ENCODE measurements at regions not wholly inside any gene's neighbourhood (a gene's known extent, or its start where the extent isn't known, plus 50 kb on each side); places are given as distances from the start of the nearest gene placed in this dataset.

- no peak for TF ChIP-seq CBX3 (IDR thresholded peaks at IDR 0.05; ENCODE audit: borderline replicate concordance, low read depth)
These were observed 113.6 kb upstream of the COL5A2 start (continued) for GRCh38 chr2:189293164-189293563.

- in situ Hi-C loops (cut with MboI) (no loop called here), intact Hi-C loops (cut with micrococcal nuclease; ENCODE audit: unreplicated experiment) (no loop called here)
- no peak for FAIRE-seq
- no peak for ATAC-seq
- POLR2A ChIA-PET, result no interaction called here
- SMC1A ChIA-PET (ENCODE audit: uncharacterized antibody, unreplicated experiment), result no interaction called here
- no peak for DNase-seq (ENCODE audit: low read depth, low spot score)
- H3K27me3 ChIP-seq (replicated peaks in 1 of 2; ENCODE audit: control insufficient read depth in 2 of 2, insufficient read depth in 2 of 2, low read length in 1 of 2), result no peaks in the 10 kb centered on the region
- no peaks in the 10 kb centered on the region for H3K9me3 ChIP-seq (replicated peaks; ENCODE audit: control insufficient read depth, insufficient read depth, low read length)
- no TSS peak for BruUV-seq (replicated peaks)
- H3K4me1 ChIP-seq (ENCODE audit: control insufficient read depth, insufficient read depth, low read length), result no peaks in the 10 kb centered on the region
- H3K27ac ChIP-seq (ENCODE audit: control insufficient read depth, insufficient read depth), result no peak overlapping the region
- CTCF ChIA-PET, result no interaction called here
- no peak overlapping the region for H3K4me2 ChIP-seq (ENCODE audit: control insufficient read depth, insufficient read depth)
- RAD21 ChIA-PET (ENCODE audit: unreplicated experiment), result interaction anchor here (1.4 kb wide), 1 partner anchor 10 kb away, joined by 4 read pairs; no protein-coding TSS in a partner anchor
- H2AFZ ChIP-seq (ENCODE audit: control insufficient read depth, low read depth, low read length), result no peak overlapping the region
- no peak overlapping the region for H3K4me3 ChIP-seq
- no peaks in the 10 kb centered on the region for H3K36me3 ChIP-seq (ENCODE audit: control insufficient read depth in 2 of 2, insufficient read depth in 2 of 2, low read length in 1 of 2)
- H3K79me2 ChIP-seq (ENCODE audit: control insufficient read depth, insufficient read depth, low read length), result no peaks in the 10 kb centered on the region
- no peak overlapping the region for H3K9ac ChIP-seq (ENCODE audit: control insufficient read depth, insufficient read depth, low read length)
- H4K20me1 ChIP-seq (ENCODE audit: control insufficient read depth, insufficient read depth), result no peaks in the 10 kb centered on the region
- TF ChIP-seq SMAD5 (IDR thresholded peaks at IDR 0.05; ENCODE audit: low read depth) (no peak), ATF7 (IDR thresholded peaks at IDR 0.05; ENCODE audit: low read depth) (no peak), NFYB (IDR thresholded peaks at IDR 0.05; ENCODE audit: insufficient read depth, low read depth, low read length) (no peak), ZNF687 (IDR thresholded peaks at IDR 0.05) (no peak), TCF3 (IDR thresholded peaks at IDR 0.05; ENCODE audit: borderline replicate concordance, insufficient read depth, low read depth, low read length) (no peak), HSF1 (IDR thresholded peaks at IDR 0.05; ENCODE audit: low read depth, low read length) (no peak), WRNIP1 (IDR thresholded peaks at IDR 0.05; ENCODE audit: borderline replicate concordance, low read depth, low read length) (no peak), MEF2B (IDR thresholded peaks at IDR 0.05; ENCODE audit: partially characterized antibody, poor library complexity, severe bottlenecking) (no peak), EP300 (IDR thresholded peaks at IDR 0.05; ENCODE audit: borderline replicate concordance in 1 of 2, control insufficient read depth in 1 of 2, low read depth in 2 of 2, low read length in 2 of 2) (no peak), CTCF (IDR thresholded peaks at IDR 0.05 in 2 of 3, conservative IDR thresholded peaks at IDR 0.05 in 1 of 3; ENCODE audit: control insufficient read depth in 2 of 3, extremely low read depth in 1 of 3, insufficient read depth in 1 of 3, low read depth in 3 of 3, low read length in 3 of 3) (no peak), NFYA (IDR thresholded peaks at IDR 0.05; ENCODE audit: borderline replicate concordance, low read depth, low read length) (no peak), RBBP5 (conservative IDR thresholded peaks at IDR 0.05) (no peak), IRF3 (IDR thresholded peaks at IDR 0.05) (no peak), YBX1 (IDR thresholded peaks at IDR 0.05) (no peak), SRF (IDR thresholded peaks at IDR 0.05; ENCODE audit: low read depth in 2 of 2, low read length in 2 of 2) (no peak)
These were observed 117.9 kb upstream of the COL5A2 start for GRCh38 chr2:189297446-189297845.

Data from GM12878 (cell line).